OCI-LY3 (cell line): ENCODE measurements at regions not wholly inside any gene's neighbourhood (a gene's known extent, or its start where the extent isn't known, plus 50 kb on each side); places are given as distances from the start of the nearest gene placed in this dataset.

Experiments
- CTCF ChIP-seq: fragments of 200-600, 300-600 bp; sonication (generic); IDR thresholded peaks from 2 replicates; pipeline ENCODE4 v1.5.1; 2014; ENCODE audit warnings: antibody characterized with exemption, low read length, low read depth
- EZH2phosphoT487 ChIP-seq: fragments of 200-600 bp; shearing (Covaris generic); IDR thresholded peaks from 2 replicates; pipeline ENCODE4 v1.6.1; 2018; ENCODE audit warnings: antibody characterized with exemption, mixed run types, low read depth

- TF ChIP-seq CTCF (no peak), EZH2phosphoT487 (no peak)
Observed at GRCh38 chr5:84825606-84826005, 440.9 kb upstream of the EDIL3 start.
